ENCODE measurements at regions not wholly inside any gene's neighbourhood (a gene's known extent, or its start where the extent isn't known, plus 50 kb on each side); places are given as distances from the start of the nearest gene placed in this dataset.
A peak's percentile ranks its signal among the peaks of the same experiment; 100 is the strongest.

GRCh38 chr10:71064413-71065118 is 147.8 kb upstream of the UNC5B start:
- Mint-ChIP-seq H3K4me1 (peaks cover 37% of the 10 kb centered on the region), H3K4me3 (peak overlapping the region in 1 of 3 experiments; percentile 6), H3K27me3 (ENCODE audit: low read depth) (peaks cover 20% of the 10 kb centered on the region), H3K36me3 (ENCODE audit: low read depth) (no peaks in the 10 kb centered on the region), H3K9me3 (no peaks in the 10 kb centered on the region), H3K27ac (peak overlapping the region; percentile 5 to 85 (median 10))
- TF ChIP-seq, protein P1, sequence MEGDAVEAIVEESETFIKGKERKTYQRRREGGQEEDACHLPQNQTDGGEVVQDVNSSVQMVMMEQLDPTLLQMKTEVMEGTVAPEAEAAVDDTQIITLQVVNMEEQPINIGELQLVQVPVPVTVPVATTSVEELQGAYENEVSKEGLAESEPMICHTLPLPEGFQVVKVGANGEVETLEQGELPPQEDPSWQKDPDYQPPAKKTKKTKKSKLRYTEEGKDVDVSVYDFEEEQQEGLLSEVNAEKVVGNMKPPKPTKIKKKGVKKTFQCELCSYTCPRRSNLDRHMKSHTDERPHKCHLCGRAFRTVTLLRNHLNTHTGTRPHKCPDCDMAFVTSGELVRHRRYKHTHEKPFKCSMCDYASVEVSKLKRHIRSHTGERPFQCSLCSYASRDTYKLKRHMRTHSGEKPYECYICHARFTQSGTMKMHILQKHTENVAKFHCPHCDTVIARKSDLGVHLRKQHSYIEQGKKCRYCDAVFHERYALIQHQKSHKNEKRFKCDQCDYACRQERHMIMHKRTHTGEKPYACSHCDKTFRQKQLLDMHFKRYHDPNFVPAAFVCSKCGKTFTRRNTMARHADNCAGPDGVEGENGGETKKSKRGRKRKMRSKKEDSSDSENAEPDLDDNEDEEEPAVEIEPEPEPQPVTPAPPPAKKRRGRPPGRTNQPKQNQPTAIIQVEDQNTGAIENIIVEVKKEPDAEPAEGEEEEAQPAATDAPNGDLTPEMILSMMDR (IDR thresholded peaks at IDR 0.05; ENCODE audit: unreplicated experiment in 3 of 3) = peak in 1 of 3 experiments; percentile 11

DNA sequence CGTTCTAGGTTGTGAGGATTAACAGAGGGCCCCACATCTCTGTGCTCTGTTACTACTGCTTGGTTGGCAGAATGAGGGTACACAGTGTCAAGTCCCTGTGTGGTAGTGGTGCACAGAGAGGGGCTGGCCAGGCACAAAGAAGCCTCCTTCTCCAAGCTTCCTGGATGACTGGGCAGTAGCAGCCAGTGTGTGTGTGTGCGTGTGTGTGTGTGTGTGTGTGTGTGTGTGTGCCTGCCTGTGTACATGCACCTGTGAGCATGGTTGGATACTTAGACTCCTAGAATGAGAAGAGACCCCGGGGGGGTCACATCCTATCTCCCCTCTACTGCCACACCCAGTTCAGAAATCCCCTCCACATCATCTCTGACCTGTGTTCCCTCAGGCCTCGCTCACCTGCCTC is 146.7 kb upstream of the UNC5B start:
- no peak overlapping the region for H3K27ac Mint-ChIP-seq
- H3K4me1 Mint-ChIP-seq = peaks cover 41% of the 10 kb centered on the region
- H3K27me3 Mint-ChIP-seq (ENCODE audit: low read depth) = peaks cover 24% of the 10 kb centered on the region

GRCh38 chr10:71066600-71066999 is 145.8 kb upstream of the UNC5B start:
- peaks cover 33% of the 10 kb centered on the region for H3K27me3 Mint-ChIP-seq (ENCODE audit: low read depth)
- H3K27ac Mint-ChIP-seq = peak overlapping the region in 2 of 3 experiments; percentile 15 to 16
- no peaks in the 10 kb centered on the region for H3K36me3 Mint-ChIP-seq (ENCODE audit: low read depth)
- TF ChIP-seq, protein P1 (IDR thresholded peaks at IDR 0.05; ENCODE audit: unreplicated experiment in 3 of 3) = no peak
- peaks cover 47% of the 10 kb centered on the region for H3K4me1 Mint-ChIP-seq
- no peaks in the 10 kb centered on the region for H3K9me3 Mint-ChIP-seq
- no peak overlapping the region for H3K4me3 Mint-ChIP-seq

More for the DNA sequence above, 146.7 kb upstream of the UNC5B start:
- no peaks in the 10 kb centered on the region for H3K9me3 Mint-ChIP-seq
- H3K36me3 Mint-ChIP-seq (ENCODE audit: low read depth) = no peaks in the 10 kb centered on the region
- no peak overlapping the region for H3K4me3 Mint-ChIP-seq
- TF ChIP-seq, protein P1 (IDR thresholded peaks at IDR 0.05; ENCODE audit: unreplicated experiment in 3 of 3) = no peak

DNA sequence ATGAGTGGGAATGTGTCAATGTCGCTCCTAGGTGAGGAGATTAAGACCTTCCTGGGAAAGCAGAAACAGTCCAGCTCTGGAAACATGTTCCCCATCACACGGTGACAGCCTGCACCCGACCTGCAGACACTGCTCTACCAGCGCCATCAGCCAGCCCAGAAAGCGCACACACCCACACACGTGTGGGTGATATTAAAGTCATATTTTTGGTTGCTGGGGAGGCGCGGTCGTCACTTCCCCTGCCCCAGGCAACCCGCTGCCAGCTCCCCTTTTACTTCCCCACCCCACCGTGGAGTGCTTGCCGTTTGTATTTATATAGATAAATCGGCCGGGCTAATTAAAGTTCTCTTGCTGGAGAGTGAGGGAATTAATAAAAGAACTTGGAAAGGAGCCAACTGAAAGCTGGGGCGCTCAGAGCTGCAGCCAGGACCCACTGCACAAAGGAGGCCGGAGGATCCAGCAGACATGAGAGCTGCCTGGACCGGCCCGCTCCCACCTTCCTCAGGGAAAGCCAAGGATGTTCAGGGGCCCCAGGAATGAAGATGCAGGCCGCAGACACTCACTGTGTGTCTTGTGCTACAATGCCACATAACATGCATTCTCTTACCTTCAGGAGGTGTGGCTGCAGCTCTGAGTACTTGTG is 145.2 kb upstream of the UNC5B start:
- TF ChIP-seq, protein P1 (IDR thresholded peaks at IDR 0.05; ENCODE audit: unreplicated experiment in 3 of 3) = no peak
- Mint-ChIP-seq H3K4me1 (peaks cover 54% of the 10 kb centered on the region), H3K4me3 (no peak overlapping the region), H3K36me3 (ENCODE audit: low read depth) (no peaks in the 10 kb centered on the region), H3K27me3 (ENCODE audit: low read depth) (peaks cover 36% of the 10 kb centered on the region), H3K27ac (peak overlapping the region; percentile 15 to 52 (median 16)), H3K9me3 (no peaks in the 10 kb centered on the region)

DNA sequence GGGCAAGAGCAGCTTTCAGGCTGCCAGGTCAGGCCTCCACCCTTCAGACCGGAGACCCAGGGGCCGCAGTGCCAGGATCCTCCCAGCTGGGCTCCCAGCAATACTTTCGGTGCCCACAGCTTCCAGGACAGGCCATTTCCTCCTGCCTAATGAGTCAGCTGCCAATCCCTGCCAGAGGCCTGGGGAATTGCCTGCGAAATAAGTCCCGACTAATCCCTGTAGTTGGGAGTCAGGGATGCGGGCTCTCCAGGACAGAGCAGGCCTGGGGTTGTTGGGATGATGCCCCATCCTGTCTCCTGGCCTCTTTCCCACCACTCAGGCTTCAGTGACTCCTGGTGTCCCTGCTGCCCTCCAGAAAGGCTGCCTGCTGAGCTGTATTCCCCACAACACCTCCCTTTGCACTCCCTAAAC is 143.5 kb upstream of the UNC5B start:
- no peaks in the 10 kb centered on the region for H3K9me3 Mint-ChIP-seq

More for the DNA sequence above, 143.5 kb upstream of the UNC5B start:
- TF ChIP-seq, protein P1 (IDR thresholded peaks at IDR 0.05; ENCODE audit: unreplicated experiment in 3 of 3) = no peak
- Mint-ChIP-seq H3K4me3 (no peak overlapping the region), H3K4me1 (peaks cover 52% of the 10 kb centered on the region), H3K36me3 (ENCODE audit: low read depth) (no peaks in the 10 kb centered on the region), H3K27me3 (ENCODE audit: low read depth) (peaks cover 43% of the 10 kb centered on the region), H3K27ac (no peak overlapping the region)
